A549 (cell line): ENCODE measurements at regions not wholly inside any gene's neighbourhood (a gene's known extent, or its start where the extent isn't known, plus 50 kb on each side); places are given as distances from the start of the nearest gene placed in this dataset.

Experiments
- ATAC-seq, 2 experiments: fragments of 200-7000 bp in 1 of 2; fragments of >200 bp in 1 of 2; cut with Nextera tagmentation in 1 of 2; cut with Tn5 transposase in 1 of 2; 3 replicates each; pipeline versions ENCODE4 v1.8.0 to v1.9.1; 2018 to 2020; ENCODE audit warnings: mild to moderate bottlenecking in 1 of 2, moderate library complexity in 1 of 2
- CTCF ChIA-PET: fragments of 300-600 bp; sonication (Branson Sonifier 250); formaldehyde crosslinking; extraction: SDS; loops from one replicate; lab custom pipeline; 2021; ENCODE audit warnings: antibody characterized with exemption, inconsistent platforms; lab: Yijun Ruan, JAX
- POLR2A ChIA-PET: fragments of 350-600 bp; formaldehyde crosslinking; extraction: SDS; loops from one replicate; lab custom pipeline; 2021; ENCODE audit warnings: antibody characterized with exemption, inconsistent platforms; lab: Yijun Ruan, JAX
- DNase-seq, 2 experiments: peaks; one replicate each; pipeline versions ENCODE4 v3.0.0 to v3.0.0-alpha.2; 2011 to 2016; ENCODE audit warnings: low read depth in 1 of 2, low spot score in 1 of 2
- FAIRE-seq: peaks from 2 replicates; lab custom pipeline; 2011; peaks lifted over from hg19 to GRCh38; lab: Jason Lieb, UNC
- H3K27ac ChIP-seq, 2 experiments: fragments of >200 bp; sonication (Bioruptor Twin); formaldehyde crosslinking; 3 replicates each; pipeline ENCODE4 v1.5.1; 2016 to 2017
- H3K4me1 ChIP-seq: fragments of >200 bp; sonication (Bioruptor Twin); formaldehyde crosslinking; 3 replicates; pipeline ENCODE4 v1.6.1; 2016
- H3K4me2 ChIP-seq: fragments of >200 bp; sonication (Bioruptor Twin); formaldehyde crosslinking; 3 replicates; pipeline ENCODE4 v1.6.1; 2016
- H3K4me3 ChIP-seq: fragments of >200 bp; sonication (Bioruptor Twin); formaldehyde crosslinking; 3 replicates; pipeline ENCODE4 v1.5.1; 2016
- H3K9me3 ChIP-seq: fragments of >200 bp; sonication (Bioruptor Twin); formaldehyde crosslinking; 3 replicates; pipeline ENCODE4 v1.6.1; 2016
- CBX8 ChIP-seq: fragments of 200-600 bp; sonication (generic); IDR thresholded peaks from 2 replicates; pipeline ENCODE4 v1.6.1; 2016
- E2F6 ChIP-seq: IDR thresholded peaks from 2 replicates; pipeline ENCODE4 v1.6.1; 2012; ENCODE audit warnings: low read depth, borderline replicate concordance
- FOSL2 ChIP-seq, 2 experiments: fragments of 450-650 bp in 1 of 2; fragments of >200 bp in 1 of 2; sonication (Bioruptor Twin) in 1 of 2; formaldehyde crosslinking; IDR thresholded peaks; 2 replicates each; pipeline versions ENCODE4 v1.5.0 to v1.6.1; 2016 to 2020; ENCODE audit warnings: mild to moderate bottlenecking in 1 of 2, moderate library complexity in 1 of 2
- GATA3 ChIP-seq: IDR thresholded peaks from 2 replicates; pipeline ENCODE4 v1.6.1; 2012; ENCODE audit warnings: borderline replicate concordance
- HDAC2 ChIP-seq: fragments of 200-600 bp; sonication (generic); IDR thresholded peaks from 2 replicates; pipeline ENCODE4 v1.6.1; 2016
- HEYL ChIP-seq: fragments of 250-450 bp; sonication (Bioruptor Pico); IDR thresholded peaks from 2 replicates; pipeline ENCODE4 v1.8.0; 2021; ENCODE audit warnings: mild to moderate bottlenecking, moderate library complexity
- HOXA7 ChIP-seq: fragments of 250-450 bp; sonication (Bioruptor Pico); IDR thresholded peaks from 2 replicates; pipeline ENCODE4 v1.5.0; 2020; ENCODE audit warnings: mild to moderate bottlenecking, moderate library complexity
- HOXB13 ChIP-seq: fragments of 250-450 bp; sonication (Bioruptor Pico); IDR thresholded peaks from 2 replicates; pipeline ENCODE4 v1.5.0; 2020; ENCODE audit warnings: low read depth, mild to moderate bottlenecking, moderate library complexity
- JUNB ChIP-seq: fragments of >200 bp; sonication (Bioruptor Twin); formaldehyde crosslinking; IDR thresholded peaks from 2 replicates; pipeline ENCODE4 v1.6.1; 2016
- MAFK ChIP-seq: fragments of 450-650 bp; IDR thresholded peaks from 2 replicates; pipeline ENCODE4 v1.6.1; 2014; ENCODE audit not compliant: partially characterized antibody
- MAX ChIP-seq: IDR thresholded peaks from 2 replicates; pipeline ENCODE4 v1.6.1; 2012
- MYC ChIP-seq: IDR thresholded peaks from 2 replicates; pipeline ENCODE4 v1.6.1; 2012; ENCODE audit warnings: mild to moderate bottlenecking, inconsistent platforms, low read length, improper control_type of control experiment, borderline replicate concordance
- NFE2L2 ChIP-seq: fragments of 150-350 bp; conservative IDR thresholded peaks from 2 replicates; pipeline ENCODE4 v1.6.1; 2014; ENCODE audit warnings: low read length
- NPAS2 ChIP-seq: fragments of 250-450 bp; sonication (Bioruptor Pico); IDR thresholded peaks from 2 replicates; pipeline ENCODE4 v1.8.0; 2022; ENCODE audit warnings: mild to moderate bottlenecking, moderate library complexity, borderline replicate concordance
- NR3C1 ChIP-seq: fragments of >200 bp; sonication (Bioruptor Twin); formaldehyde crosslinking; IDR thresholded peaks from 3 replicates; pipeline ENCODE4 v1.6.1; 2017
- PHF8 ChIP-seq: fragments of 200-600 bp; sonication (generic); IDR thresholded peaks from 2 replicates; pipeline ENCODE4 v1.6.1; 2016; ENCODE audit warnings: low read depth, mild to moderate bottlenecking, antibody characterized with exemption, moderate library complexity, borderline replicate concordance
- POLR2A ChIP-seq: IDR thresholded peaks from 2 replicates; pipeline ENCODE4 v1.6.1; 2012; ENCODE audit warnings: mild to moderate bottlenecking, low read length
- RCOR1 ChIP-seq: fragments of 150-350 bp; IDR thresholded peaks from 2 replicates; pipeline ENCODE4 v1.6.1; 2014; ENCODE audit warnings: antibody characterized with exemption, low read length, low read depth
- RNF2 ChIP-seq: fragments of 200-600 bp; sonication (generic); IDR thresholded peaks from 2 replicates; pipeline ENCODE4 v1.6.1; 2016; ENCODE audit warnings: low read depth, mild to moderate bottlenecking, antibody characterized with exemption, moderate library complexity, borderline replicate concordance
- SMC3 ChIP-seq: fragments of >200 bp; sonication (Bioruptor Twin); formaldehyde crosslinking; IDR thresholded peaks from 3 replicates; pipeline ENCODE4 v1.6.1; 2018; ENCODE audit warnings: inconsistent platforms
- SREBF2 ChIP-seq: fragments of 450-650 bp; IDR thresholded peaks from 2 replicates; pipeline ENCODE4 v1.6.1; 2014; ENCODE audit warnings: mild to moderate bottlenecking, moderate library complexity
- TP53 ChIP-seq: fragments of 250-450 bp; sonication (Bioruptor Pico); IDR thresholded peaks from 2 replicates; pipeline ENCODE4 v1.5.0; 2021; ENCODE audit warnings: mild to moderate bottlenecking, moderate library complexity
- USF2 ChIP-seq: fragments of 450-650 bp; IDR thresholded peaks from 2 replicates; pipeline ENCODE4 v1.6.1; 2014; ENCODE audit warnings: antibody characterized with exemption
- ZSCAN20 ChIP-seq: fragments of 250-450 bp; sonication (Bioruptor Pico); IDR thresholded peaks from 2 replicates; pipeline ENCODE4 v1.8.0; 2022; ENCODE audit warnings: mild to moderate bottlenecking, moderate library complexity
- WGBS: methylation state at CpG from one replicate; pipeline ENCODE4 v1.1.6; 2017; ENCODE audit errors: missing lambda C conversion rate; 5-methylcytosine and 5-hydroxymethylcytosine counted together

- POLR2A ChIA-PET: no interaction called here
- H3K4me3 ChIP-seq: no peak overlapping the region
- DNase-seq: no peak
- H3K9me3 ChIP-seq: no peaks in the 10 kb centered on the region
- CTCF ChIA-PET: no interaction called here
- 57% methylated on average over 5 of the region's 5 CpGs for WGBS
- FAIRE-seq: no peak
- 0 out of 6 replicates have a peak overlapping the region, but pooled peaks of 1 of the 2 experiments have one; percentile 37 for H3K27ac ChIP-seq
- H3K4me1 ChIP-seq: peaks cover 25% of the 10 kb centered on the region; the same call in 2 of the 3 replicates
- H3K4me2 ChIP-seq: peak overlapping the region; percentile 26; the same call in 2 of the 3 replicates
- ATAC-seq: no peak
- no peak for TF ChIP-seq NR3C1
- no peak for TF ChIP-seq RCOR1
- TF ChIP-seq JUNB: no peak
- TF ChIP-seq HEYL (CRISPR knock-in tag): no peak
These were observed 329.3 kb downstream of the SPRY2 start for GRCh38 chr13:80011448-80012212.

GRCh38 chr13:80010846-80011245 lies 330.1 kb downstream of the SPRY2 start:
- Histone ChIP-seq H3K4me1 (peaks cover 25% of the 10 kb centered on the region; the same call in 2 of the 3 replicates), H3K9me3 (no peaks in the 10 kb centered on the region), H3K27ac (no peak overlapping the region), H3K4me2 (no peak overlapping the region), H3K4me3 (no peak overlapping the region)
- CTCF ChIA-PET: no interaction called here
- TF ChIP-seq E2F6 (no peak), MYC (no peak), HDAC2 (no peak), GATA3 (no peak), NR3C1 (no peak), SMC3 (no peak), MAX (no peak), TP53 (CRISPR knock-in tag) (no peak), CBX8 (no peak), HOXB13 (no peak), ZSCAN20 (no peak), HOXA7 (CRISPR knock-in tag) (no peak), MAFK (no peak), SREBF2 (no peak), NFE2L2 (no peak), PHF8 (no peak), NPAS2 (CRISPR knock-in tag) (no peak), USF2 (no peak)
- DNase-seq: no peak
- POLR2A ChIA-PET: no interaction called here
- 91% methylated on average over 4 of the region's 4 CpGs for WGBS
- ATAC-seq: no peak
- FAIRE-seq: no peak

- Histone ChIP-seq H3K4me1 (peaks cover 25% of the 10 kb centered on the region; the same call in 2 of the 3 replicates), H3K4me3 (no peak overlapping the region)
- ATAC-seq: no peak
- TF ChIP-seq FOSL2 (IDR thresholded peaks at IDR 0.05): no peak
- TF ChIP-seq FOSL2 (CRISPR knock-in tag; IDR thresholded peaks at IDR 0.05): no peak
- TF ChIP-seq POLR2A: no peak
- no peak for TF ChIP-seq NR3C1
- no peak for TF ChIP-seq RNF2
- TF ChIP-seq, all 56 proteins: peak for 0
- WGBS: 66% methylated on average over 6 of the region's 6 CpGs
- H3K27ac ChIP-seq: no peak overlapping the region
- H3K4me2 ChIP-seq: peak overlapping the region; percentile 25; the same call in 1 of the 3 replicates
- DNase-seq (no peak), FAIRE-seq (no peak)
- ChIA-PET POLR2A (interaction anchor here (0.6 kb wide), 1 partner anchor 12 kb away, joined by 3 read pairs; no protein-coding TSS in a partner anchor), CTCF (no interaction called here)
- no peaks in the 10 kb centered on the region for H3K9me3 ChIP-seq
These were observed 330.6 kb downstream of the SPRY2 start for GRCh38 chr13:80010286-80010831.
